GM19043 (cell line): ENCODE measurements at regions not wholly inside any gene's neighbourhood (a gene's known extent, or its start where the extent isn't known, plus 50 kb on each side); places are given as distances from the start of the nearest gene placed in this dataset.

Source experiments
- ATAC-seq: cut with Tn5 transposase; IDR thresholded peaks from one replicate; pipeline ENCODE4 v1.9.1; 2021; ENCODE audit warnings: low read depth; ENCODE audit not compliant: unreplicated experiment

- ATAC-seq: no peak
Observed at GRCh38 chr6:6834356-6835222, 246.1 kb downstream of the LY86 start.

- ATAC-seq: no peak
Observed at GRCh38 chr6:6835223-6835503, 246.6 kb downstream of the LY86 start.

GRCh38 chr6:6836609-6837406 is 248.3 kb downstream of the LY86 start:
- ATAC-seq: no peak

GRCh38 chr6:6837541-6838080 is 249.1 kb downstream of the LY86 start:
- ATAC-seq: no peak

GRCh38 chr6:6840831-6841291 is 252.3 kb downstream of the LY86 start:
- peak; percentile 72 for ATAC-seq

- no peak for ATAC-seq
Observed at GRCh38 chr6:6841571-6841970, 253.1 kb downstream of the LY86 start.

GRCh38 chr6:6842291-6842690 is 253.8 kb downstream of the LY86 start:
- no peak for ATAC-seq

- ATAC-seq: no peak
Observed at GRCh38 chr6:6843057-6843627, 254.6 kb downstream of the LY86 start.

- ATAC-seq: no peak
Observed at GRCh38 chr6:6843777-6844176, 255.3 kb downstream of the LY86 start.

GRCh38 chr6:6844530-6844929 is 256.0 kb downstream of the LY86 start:
- no peak for ATAC-seq

- no peak for ATAC-seq
Observed at GRCh38 chr6:6845603-6846002, 257.1 kb downstream of the LY86 start.

GRCh38 chr6:6847591-6847990 is 259.1 kb downstream of the LY86 start:
- ATAC-seq: no peak

GRCh38 chr6:6851059-6851948 is 256.5 kb upstream of the RREB1 start:
- no peak for ATAC-seq

- ATAC-seq: no peak
Observed at GRCh38 chr6:6851949-6852261, 255.9 kb upstream of the RREB1 start.

GRCh38 chr6:6856538-6857523 is 250.9 kb upstream of the RREB1 start:
- peak; percentile 66 for ATAC-seq

GRCh38 chr6:6857528-6857927 is 250.2 kb upstream of the RREB1 start:
- no peak for ATAC-seq

- ATAC-seq: no peak
Observed at GRCh38 chr6:6858533-6858982, 249.2 kb upstream of the RREB1 start.

- ATAC-seq: no peak
Observed at GRCh38 chr6:6859105-6859504, 248.7 kb upstream of the RREB1 start.

GRCh38 chr6:6859722-6860121 is 248.0 kb upstream of the RREB1 start:
- no peak for ATAC-seq
